ENCODE measurements at regions not wholly inside any gene's neighbourhood (a gene's known extent, or its start where the extent isn't known, plus 50 kb on each side); places are given as distances from the start of the nearest gene placed in this dataset.

DNA sequence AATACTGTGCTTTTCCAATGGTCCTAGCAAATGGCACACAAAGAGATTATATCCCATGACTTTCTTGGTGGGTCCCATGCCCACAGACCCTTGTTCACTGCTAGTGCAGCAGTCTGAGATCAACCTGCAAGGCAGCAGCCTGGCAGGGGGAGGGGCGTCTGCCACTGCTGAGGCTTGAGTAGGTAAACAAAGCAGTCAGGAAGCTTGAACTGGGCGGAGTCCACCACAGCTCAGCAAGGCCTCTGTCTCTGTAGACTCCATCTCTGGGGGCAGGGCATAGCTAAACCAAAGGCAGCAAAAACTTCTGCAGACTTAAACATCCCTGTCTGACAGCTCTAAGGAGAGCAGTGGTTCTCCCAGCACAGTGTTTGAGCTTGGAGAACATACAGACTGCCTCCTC, 82.9 kb downstream of the ZNF737 start:
- TF ChIP-seq, protein P1, sequence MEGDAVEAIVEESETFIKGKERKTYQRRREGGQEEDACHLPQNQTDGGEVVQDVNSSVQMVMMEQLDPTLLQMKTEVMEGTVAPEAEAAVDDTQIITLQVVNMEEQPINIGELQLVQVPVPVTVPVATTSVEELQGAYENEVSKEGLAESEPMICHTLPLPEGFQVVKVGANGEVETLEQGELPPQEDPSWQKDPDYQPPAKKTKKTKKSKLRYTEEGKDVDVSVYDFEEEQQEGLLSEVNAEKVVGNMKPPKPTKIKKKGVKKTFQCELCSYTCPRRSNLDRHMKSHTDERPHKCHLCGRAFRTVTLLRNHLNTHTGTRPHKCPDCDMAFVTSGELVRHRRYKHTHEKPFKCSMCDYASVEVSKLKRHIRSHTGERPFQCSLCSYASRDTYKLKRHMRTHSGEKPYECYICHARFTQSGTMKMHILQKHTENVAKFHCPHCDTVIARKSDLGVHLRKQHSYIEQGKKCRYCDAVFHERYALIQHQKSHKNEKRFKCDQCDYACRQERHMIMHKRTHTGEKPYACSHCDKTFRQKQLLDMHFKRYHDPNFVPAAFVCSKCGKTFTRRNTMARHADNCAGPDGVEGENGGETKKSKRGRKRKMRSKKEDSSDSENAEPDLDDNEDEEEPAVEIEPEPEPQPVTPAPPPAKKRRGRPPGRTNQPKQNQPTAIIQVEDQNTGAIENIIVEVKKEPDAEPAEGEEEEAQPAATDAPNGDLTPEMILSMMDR (IDR thresholded peaks at IDR 0.05; ENCODE audit: low read length) = no peak
- no peak for TF ChIP-seq EZH2phosphoT487 (IDR thresholded peaks at IDR 0.05; ENCODE audit: low read length)
- no peak for TF ChIP-seq EZH2 (optimal IDR thresholded peaks at IDR 0.05; ENCODE audit: low read depth, low read length)

All from MM.1S (cell line).